Erythroblast (primary cell): ENCODE measurements at regions not wholly inside any gene's neighbourhood (a gene's known extent, or its start where the extent isn't known, plus 50 kb on each side); places are given as distances from the start of the nearest gene placed in this dataset.
"Not testable (repeated sequence)": the region's sequence is repeated elsewhere in the genome, so short reads cannot be mapped to it uniquely, and the experiment has no call there.

Experiments used
- DNase-seq, 2 experiments: peaks; one replicate each; lab custom pipeline; 2025; lab: John Stamatoyannopoulos, UW
- GATA1 ChIP-seq: IDR thresholded peaks from 2 replicates; pipeline ENCODE4 v1.6.1; 2011; ENCODE audit warnings: low read depth, mild to moderate bottlenecking, control low read depth, low read length, moderate library complexity
- POLR2A ChIP-seq: IDR thresholded peaks from 2 replicates; pipeline ENCODE4 v1.6.1; 2011; ENCODE audit warnings: mild to moderate bottlenecking, low read length

DNA sequence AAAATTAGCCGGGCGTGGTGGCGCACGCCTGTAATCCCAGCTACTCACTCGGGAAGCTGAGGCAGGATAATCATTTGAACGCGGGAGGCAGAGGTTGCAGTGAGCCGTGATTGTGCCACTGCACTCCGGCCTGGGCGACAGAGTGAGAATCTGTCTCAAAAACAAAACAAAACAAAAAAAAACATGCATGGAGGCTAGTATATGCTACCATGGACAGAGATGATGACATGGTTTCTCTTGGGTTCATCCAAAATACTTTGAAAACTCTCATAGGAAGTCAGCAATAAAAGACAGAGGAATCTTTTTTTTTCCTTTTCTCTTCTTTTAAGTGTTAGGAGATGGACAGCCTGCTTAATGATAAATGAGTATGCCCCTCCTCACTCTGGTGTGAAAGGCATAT, 137.7 kb upstream of the MB21D2 start:
- TF ChIP-seq POLR2A (no peak), GATA1 (no peak)
- DNase-seq = no peak

DNA sequence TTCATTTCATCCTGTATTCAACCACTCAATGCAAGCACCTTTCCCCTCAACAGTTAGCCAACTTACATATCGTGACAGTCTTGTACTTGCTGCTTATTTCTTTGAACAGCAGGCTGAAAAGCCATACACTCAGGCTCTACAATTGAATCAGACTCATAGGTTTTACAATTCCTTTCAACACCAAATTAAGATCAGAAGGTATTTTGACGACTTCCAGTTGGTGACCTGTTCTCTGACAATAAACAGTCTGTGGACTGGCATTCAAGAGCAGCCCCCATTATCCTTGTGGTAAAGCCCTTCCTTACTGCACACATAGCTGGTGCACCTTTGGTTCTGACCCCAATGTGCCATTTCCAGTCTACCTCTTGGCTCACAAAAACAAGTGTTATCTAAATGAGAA, 140.0 kb upstream of the MB21D2 start:
- DNase-seq = no peak
- no peak for TF ChIP-seq POLR2A
- no peak for TF ChIP-seq GATA1

DNA sequence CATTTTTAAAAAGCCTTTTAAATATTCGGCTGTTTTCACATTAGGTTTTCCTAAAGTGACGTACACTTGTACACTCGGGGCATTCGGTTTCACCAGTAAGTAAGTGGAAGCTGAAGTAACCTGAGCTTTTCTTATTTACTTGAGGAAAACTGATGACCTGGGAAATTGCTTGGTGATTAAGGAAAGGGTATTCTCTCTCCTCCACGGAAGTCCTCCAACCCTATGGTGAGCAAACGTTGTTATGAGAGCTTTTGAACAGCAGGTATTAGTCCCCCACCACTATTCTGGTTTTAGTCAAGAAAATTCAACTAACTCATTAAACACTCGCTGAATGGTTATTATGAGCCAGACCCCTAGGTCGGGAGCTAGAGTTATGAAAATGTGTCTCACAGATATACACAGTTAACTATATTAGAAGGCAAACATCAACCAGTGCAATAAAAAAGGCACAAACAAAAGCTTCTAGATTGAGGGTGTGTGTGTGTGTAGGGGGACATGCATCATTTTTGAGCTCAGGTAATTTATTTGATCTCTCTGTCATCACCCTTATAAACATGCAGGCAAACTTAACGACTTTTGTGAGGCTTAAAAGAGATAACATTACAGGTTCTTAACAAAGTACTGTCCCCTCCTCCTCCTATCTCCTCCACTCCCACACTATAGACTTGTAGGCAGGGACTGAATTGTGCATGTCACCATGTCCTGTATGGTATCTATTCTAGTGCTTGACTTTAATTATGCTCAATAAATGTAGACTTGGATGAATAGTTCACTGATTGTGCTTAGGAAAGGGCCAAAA, 143.3 kb upstream of the MB21D2 start:
- TF ChIP-seq POLR2A (no peak), GATA1 (no peak)
- no peak for DNase-seq

DNA sequence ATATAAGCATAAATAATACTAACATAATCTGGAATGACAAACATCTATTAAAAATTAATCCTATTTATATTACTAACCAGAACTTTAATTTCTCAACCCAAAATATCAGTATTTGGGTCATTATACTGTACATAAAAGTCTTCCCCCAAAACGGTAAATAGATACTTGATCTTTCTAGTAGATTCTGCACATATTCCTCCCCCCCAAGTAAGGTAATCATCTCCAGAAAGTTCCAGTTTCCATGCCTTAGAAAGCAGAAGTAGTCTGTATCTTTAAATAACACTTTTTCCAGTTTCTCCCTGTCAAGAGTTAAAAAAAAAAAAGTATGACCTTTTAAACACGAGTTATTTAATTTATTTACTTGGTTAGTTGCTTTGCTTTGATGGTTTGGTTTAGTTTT, 150.7 kb upstream of the MB21D2 start:
- no peak for DNase-seq
- TF ChIP-seq GATA1 (no peak), POLR2A (no peak)

DNA sequence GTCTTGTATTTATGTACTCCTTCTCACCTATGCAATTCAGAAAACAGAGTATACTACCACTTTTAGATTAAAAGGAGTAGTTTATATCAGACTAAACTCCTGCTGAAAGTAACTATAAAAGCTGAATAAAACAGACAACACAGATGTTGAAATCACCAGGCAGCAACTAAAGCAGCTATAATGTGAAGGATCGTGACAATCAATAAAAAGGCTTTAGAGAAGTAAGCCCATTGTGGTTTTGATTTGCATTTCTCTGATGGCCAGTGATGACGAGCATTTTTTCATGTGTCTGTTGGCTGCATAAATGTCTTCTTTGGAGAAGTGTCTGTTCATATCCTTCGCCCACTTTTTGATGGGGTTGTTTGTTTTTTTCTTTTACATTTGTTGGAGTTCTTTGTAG, 152.1 kb upstream of the MB21D2 start:
- DNase-seq = not testable (repeated sequence)

DNA sequence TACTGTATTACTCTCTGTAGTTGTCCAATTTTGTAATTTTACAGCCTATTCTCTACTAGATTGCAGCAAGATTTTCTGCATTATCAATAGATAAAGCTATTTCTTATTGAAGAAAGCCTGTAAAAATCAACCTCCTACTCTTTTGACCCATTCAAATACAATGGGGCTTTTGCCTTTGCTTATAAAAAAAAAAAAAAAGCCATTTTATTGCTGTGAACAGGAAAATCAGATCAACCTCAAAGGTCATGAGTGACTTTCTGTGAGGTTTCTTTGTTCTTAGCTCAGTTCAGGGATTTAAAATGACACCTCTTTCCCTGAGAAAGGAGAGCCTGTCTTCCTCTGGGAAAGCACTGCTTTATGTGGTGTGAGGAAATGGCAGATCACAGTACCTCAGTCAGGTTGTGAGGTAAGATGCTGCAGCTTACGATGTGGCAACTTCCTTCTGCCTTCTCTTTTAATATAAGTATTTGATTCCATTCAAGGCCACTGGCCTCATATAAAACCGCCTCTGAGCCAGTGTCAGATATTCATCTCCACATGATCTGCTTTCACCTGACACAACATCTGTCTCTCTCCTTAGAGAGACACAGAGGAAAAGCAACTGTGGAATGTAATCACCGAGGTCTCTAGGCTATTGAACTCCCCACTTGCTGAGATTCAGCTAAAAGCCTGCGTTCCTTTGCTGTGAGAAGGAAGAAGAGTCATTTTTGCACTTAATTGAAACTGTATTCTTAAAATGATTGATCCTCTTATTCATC, 161.5 kb upstream of the MB21D2 start:
- no peak for TF ChIP-seq POLR2A
- TF ChIP-seq GATA1 = no peak
- no peak for DNase-seq

DNA sequence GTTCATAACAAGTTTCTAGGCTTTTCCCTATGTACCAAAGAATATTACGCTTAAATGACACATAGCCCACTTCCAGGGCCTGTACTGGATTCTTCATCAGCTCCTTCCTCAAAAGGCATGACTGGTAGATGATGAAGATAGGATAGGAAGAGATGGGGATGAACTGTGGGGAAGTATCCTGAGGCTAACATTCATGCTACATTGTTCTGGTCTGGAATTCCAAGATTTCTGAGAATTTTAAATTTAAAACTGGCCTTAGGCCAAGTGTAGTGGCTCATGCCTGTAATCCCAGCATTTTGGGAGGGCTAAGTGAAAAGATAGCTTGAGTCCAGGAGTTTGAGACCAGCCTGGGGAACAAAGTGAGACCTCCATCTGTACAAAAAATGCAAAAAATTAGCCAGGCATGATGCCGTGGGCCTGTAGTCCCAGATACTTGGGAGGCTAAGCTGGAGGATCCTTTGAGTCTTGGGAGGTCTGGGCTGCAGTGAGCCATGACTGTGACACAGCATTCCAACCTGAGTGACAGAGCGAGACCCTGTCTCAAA, 160.1 kb upstream of the PLAAT1 start:
- no peak for TF ChIP-seq GATA1
- TF ChIP-seq POLR2A = no peak
- DNase-seq = no peak

DNA sequence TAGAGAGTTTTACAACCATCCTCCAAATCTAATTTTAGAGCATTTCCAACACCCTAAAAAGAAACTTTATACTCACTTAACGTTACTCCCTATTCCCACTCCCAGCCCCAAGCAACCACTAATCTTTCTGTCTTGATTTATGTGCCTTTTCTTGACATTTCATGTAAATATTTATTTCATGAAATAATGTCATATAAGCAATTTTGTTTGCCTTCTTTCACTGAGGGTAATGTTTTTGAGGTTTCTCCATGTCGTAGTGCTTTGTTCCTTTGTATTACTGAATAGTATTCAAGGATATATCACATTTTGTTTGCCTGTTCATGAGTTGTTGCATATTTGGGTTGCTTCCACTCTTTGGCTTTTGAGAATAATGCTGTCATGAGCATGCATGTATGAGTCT, 155.4 kb upstream of the PLAAT1 start:
- DNase-seq = no peak
- no peak for TF ChIP-seq GATA1
- no peak for TF ChIP-seq POLR2A

DNA sequence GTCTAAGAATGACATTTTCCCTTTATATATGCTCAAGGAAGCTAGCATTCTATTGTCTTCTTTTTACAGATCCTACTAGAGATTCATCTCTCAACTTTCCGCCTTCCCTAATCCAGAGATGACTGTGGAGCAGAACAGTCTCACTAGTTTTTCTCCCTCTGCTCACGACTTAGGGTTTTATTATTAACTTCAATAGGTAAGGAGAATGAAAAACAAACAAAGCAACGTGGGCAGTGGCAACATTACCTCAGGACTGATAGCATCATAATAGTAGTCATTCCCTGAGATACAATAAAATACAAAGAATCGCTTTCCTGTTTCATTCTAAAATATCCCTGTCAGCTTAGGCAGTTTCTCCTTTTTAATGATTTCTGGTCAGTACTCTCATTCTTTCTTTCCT, 154.3 kb upstream of the PLAAT1 start:
- no peak for DNase-seq
- TF ChIP-seq GATA1 = no peak
- TF ChIP-seq POLR2A = no peak

DNA sequence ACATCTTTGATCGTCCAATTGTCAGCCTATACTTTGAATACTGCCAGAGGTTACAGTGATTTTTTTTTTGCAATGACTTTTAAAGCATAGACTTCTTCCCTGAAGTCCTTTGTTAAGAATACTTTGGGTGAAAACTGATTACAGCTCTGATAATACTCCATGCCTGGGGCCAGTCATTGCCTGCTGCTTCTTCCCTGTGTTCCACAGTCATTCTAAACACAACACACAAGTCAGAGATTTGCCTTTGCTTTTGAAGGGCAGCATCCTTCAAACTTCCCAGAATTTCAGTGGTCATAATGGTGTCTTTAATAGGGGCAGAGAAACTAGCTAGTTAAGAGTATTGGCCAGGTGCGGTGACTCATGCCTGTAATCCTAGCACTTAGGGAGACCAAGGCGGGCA, 153.7 kb upstream of the PLAAT1 start:
- no peak for TF ChIP-seq GATA1
- TF ChIP-seq POLR2A = no peak
- DNase-seq = no peak

DNA sequence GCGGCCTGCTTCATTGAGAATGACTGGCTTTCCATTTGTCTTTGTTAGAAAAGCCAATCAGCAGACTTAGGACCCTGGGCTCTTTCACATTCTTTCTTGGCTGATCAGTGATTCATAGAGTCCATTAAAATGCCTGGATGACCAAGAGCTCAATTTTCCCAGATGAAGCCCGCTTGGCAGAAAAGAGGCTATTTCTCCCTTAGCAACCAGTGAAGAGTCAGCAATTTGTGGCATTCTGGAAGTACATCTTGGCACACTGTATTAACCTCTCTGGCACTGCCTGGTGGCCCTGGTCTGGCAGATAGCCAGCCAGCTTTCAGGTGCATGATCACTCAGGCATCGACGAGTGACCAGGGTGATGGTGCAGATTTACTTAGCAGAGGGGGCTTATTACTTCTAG, 145.7 kb upstream of the PLAAT1 start:
- DNase-seq = no peak
- TF ChIP-seq GATA1 = no peak

DNA sequence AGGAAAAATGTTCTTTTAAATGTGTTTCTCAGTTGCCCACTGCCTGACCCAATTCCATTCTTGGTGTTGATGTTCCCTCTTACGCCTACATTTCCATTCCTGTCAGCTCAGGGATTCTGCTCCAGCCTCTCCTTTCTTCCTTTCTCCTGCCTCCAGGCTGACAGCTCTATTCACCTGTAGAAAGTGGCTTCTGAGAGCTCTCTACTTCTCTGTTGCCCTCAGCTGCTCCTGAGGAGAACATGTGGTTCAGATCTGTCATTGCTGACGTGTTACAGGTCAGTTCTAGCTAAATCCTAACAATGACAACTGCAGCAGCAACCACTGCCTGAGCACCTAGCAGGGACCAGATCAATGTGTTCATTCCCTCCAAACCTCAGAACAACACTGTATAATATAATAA, 144.9 kb upstream of the PLAAT1 start:
- TF ChIP-seq GATA1 = no peak
- no peak for TF ChIP-seq POLR2A
- DNase-seq = no peak

DNA sequence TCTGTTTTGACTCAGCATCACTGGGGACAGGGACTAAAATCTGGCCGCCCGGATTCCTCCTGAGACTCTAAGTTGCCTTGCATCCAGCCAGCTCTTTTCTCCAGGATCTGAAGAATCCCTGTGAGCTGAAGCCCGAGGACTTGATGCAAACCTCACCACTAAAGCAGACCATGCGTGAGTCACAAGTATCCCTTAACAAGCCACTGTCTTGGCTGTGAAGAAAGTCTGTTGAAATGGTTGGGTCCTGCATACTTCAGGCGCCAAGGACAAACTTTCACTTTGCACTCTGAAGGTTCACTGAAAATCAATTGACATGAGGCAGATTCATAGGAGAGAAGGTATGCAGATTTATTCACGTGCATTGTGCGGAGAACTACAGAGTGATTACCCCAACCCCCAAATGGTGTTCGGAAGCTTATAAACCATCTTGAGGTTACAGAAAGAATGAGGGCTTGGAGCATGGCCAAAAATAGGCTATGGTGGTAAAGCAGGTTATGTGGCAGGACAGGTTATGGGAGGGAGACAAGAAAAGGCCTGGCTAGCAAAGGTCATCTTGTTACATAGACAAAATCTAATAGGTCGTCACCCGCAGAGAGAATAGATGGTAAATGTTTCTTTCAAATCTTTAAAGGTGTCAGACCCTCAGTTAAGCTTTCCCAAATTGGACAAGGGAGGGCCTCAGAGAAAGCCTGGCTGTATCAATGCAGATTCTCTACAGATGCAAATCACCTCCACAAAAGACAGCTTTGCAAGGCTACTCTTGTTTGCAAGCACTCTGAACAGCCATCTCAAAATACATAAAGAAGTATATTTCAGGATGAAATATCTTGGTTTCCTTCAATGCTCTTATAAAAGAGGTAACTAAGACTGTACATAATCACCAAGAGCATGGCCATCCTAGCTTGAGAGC, 126.3 kb upstream of the PLAAT1 start:
- no peak for TF ChIP-seq POLR2A
- TF ChIP-seq GATA1 = no peak
- DNase-seq = no peak

DNA sequence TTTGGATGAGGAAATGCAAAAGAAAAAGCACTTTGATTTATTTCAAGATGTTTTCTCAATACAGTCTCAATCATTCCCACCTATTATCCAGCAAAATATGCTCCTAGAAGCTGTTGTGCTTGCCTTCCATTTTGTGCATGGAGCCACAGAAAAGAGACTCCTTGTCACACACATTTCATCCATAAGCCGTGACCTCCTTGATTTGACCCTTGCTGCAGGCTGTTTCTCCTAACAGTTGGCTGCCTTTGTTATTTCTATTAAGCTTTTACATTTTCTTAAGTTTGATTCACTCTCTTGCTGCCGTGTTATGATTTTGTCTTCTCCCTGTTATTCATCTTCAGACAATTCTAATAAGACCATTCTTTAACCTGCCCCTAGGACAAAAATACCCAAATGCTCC, 124.2 kb upstream of the PLAAT1 start:
- TF ChIP-seq GATA1 (no peak), POLR2A (no peak)
- no peak for DNase-seq
